CD8-positive, alpha-beta memory T cell (primary cell): ENCODE measurements at regions not wholly inside any gene's neighbourhood (a gene's known extent, or its start where the extent isn't known, plus 50 kb on each side); places are given as distances from the start of the nearest gene placed in this dataset.

Source experiments
- CTCF ChIA-PET: fragments of 350-600 bp; sonication (Branson Sonifier 250); formaldehyde crosslinking; loops from one replicate; lab custom pipeline; 2021; ENCODE audit warnings: antibody characterized with exemption; lab: Charles Lee
- POLR2A ChIA-PET: fragments of 350-600 bp; sonication (Branson Sonifier 250); formaldehyde crosslinking; loops from one replicate; lab custom pipeline; 2021; ENCODE audit warnings: antibody characterized with exemption; lab: Charles Lee
- DNase-seq, 5 donors: peaks; one replicate each; pipeline versions ENCODE4 v3.0.0 to v3.0.0-alpha.2; 2020 to 2022; ENCODE audit warnings: mixed read lengths in 1 of 5
- H3K27ac ChIP-seq: one replicate; pipeline ENCODE4 v1.7.0; 2013; ENCODE audit warnings: low read depth, mild to moderate bottlenecking, low read length, moderate library complexity
- H3K27me3 ChIP-seq: 2 replicates; pipeline ENCODE4 v1.7.0; 2013; ENCODE audit warnings: low read length, mild to moderate bottlenecking; ENCODE audit not compliant: insufficient read depth, poor library complexity, severe bottlenecking
- H3K36me3 ChIP-seq: 2 replicates; pipeline ENCODE4 v1.7.0; 2013; ENCODE audit warnings: mild to moderate bottlenecking, low read length, moderate library complexity; ENCODE audit not compliant: insufficient read depth
- H3K4me1 ChIP-seq: 2 replicates; pipeline ENCODE4 v1.7.0; 2013; ENCODE audit warnings: mild to moderate bottlenecking, low read length, moderate library complexity; ENCODE audit not compliant: insufficient read depth
- H3K4me3 ChIP-seq: 2 replicates; pipeline ENCODE4 v1.7.0; 2013; ENCODE audit warnings: mild to moderate bottlenecking, low read length
- H3K9me3 ChIP-seq: 2 replicates; pipeline ENCODE4 v1.7.0; 2013; ENCODE audit warnings: mild to moderate bottlenecking, low read length
- H3K27ac Mint-ChIP-seq, 8 donors: one replicate each; pipeline ENCODE4 v1.8.0; 2020 to 2021; ENCODE audit warnings: mixed read lengths in 8 of 8, mild to moderate bottlenecking in 6 of 8, inconsistent platforms in 3 of 8, moderate library complexity in 3 of 8
- H3K27me3 Mint-ChIP-seq, 2 donors: one replicate each; pipeline ENCODE4 v1.8.0; 2020 to 2021; ENCODE audit warnings: mixed read lengths in 2 of 2, mild to moderate bottlenecking in 1 of 2, moderate library complexity in 1 of 2
- H3K36me3 Mint-ChIP-seq, 3 donors: one replicate each; pipeline ENCODE4 v1.8.0; 2020 to 2021; ENCODE audit warnings: mixed read lengths in 3 of 3, inconsistent platforms in 1 of 3, mild to moderate bottlenecking in 1 of 3
- H3K4me1 Mint-ChIP-seq, 3 donors: one replicate each; pipeline ENCODE4 v1.8.0; 2020 to 2021; ENCODE audit warnings: mixed read lengths in 3 of 3, inconsistent platforms in 1 of 3, mild to moderate bottlenecking in 1 of 3
- H3K4me3 Mint-ChIP-seq, 7 donors: one replicate each; pipeline ENCODE4 v1.8.0; 2020 to 2021; ENCODE audit warnings: mixed read lengths in 7 of 7, mild to moderate bottlenecking in 6 of 7, moderate library complexity in 4 of 7, inconsistent platforms in 2 of 7
- H3K9me3 Mint-ChIP-seq, 5 donors: one replicate each; pipeline ENCODE4 v1.8.0; 2020 to 2022; ENCODE audit warnings: mixed read lengths in 5 of 5, mild to moderate bottlenecking in 3 of 5, moderate library complexity in 2 of 5, inconsistent platforms in 1 of 5

- Mint-ChIP-seq H3K27ac (no peak overlapping the region), H3K4me1 (no peaks in the 10 kb centered on the region), H3K27me3 (no peaks in the 10 kb centered on the region), H3K36me3 (no peaks in the 10 kb centered on the region), H3K4me3 (no peak overlapping the region), H3K9me3 (peaks cover 0 to 2% (median 0%) of the 10 kb centered on the region in 5 donors)
- ChIA-PET CTCF (no interaction called here), POLR2A (no interaction called here)
- Histone ChIP-seq H3K9me3 (peaks cover 5% of the 10 kb centered on the region), H3K36me3 (no peaks in the 10 kb centered on the region), H3K27me3 (no peaks in the 10 kb centered on the region), H3K4me3 (no peak overlapping the region), H3K27ac (no peak overlapping the region), H3K4me1 (no peaks in the 10 kb centered on the region)
- DNase-seq, result no peak
Measured at GRCh38 chr4:149279331-149279730, 536.3 kb downstream of the IQCM start.

DNA sequence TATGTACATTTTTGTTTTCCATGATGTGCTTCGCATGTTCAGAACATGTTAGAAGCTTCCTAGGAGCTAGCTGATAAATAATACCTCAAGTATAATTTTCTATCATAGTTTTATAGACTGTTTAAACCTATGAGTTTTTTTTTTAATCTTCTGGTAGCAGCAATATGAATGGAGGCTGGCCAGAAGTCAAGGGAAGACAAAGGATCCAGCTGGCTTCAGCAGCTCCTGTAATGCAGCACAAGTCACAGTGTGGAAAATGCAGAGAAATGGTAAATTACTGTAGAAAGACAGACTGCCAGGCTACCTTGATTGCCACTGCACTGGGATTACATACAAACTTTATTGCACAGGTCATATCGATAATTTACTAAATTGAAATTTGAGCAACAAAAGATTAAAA is 537.9 kb downstream of the IQCM start:
- H3K27ac ChIP-seq, result no peak overlapping the region
- H3K4me1 Mint-ChIP-seq, result no peaks in the 10 kb centered on the region
- no peak overlapping the region for H3K27ac Mint-ChIP-seq
- ChIA-PET CTCF (no interaction called here), POLR2A (no interaction called here)
- H3K4me3 Mint-ChIP-seq, result no peak overlapping the region
- no peaks in the 10 kb centered on the region for H3K36me3 ChIP-seq
- no peak for DNase-seq
- H3K36me3 Mint-ChIP-seq, result no peaks in the 10 kb centered on the region
- no peaks in the 10 kb centered on the region for H3K27me3 Mint-ChIP-seq
- no peaks in the 10 kb centered on the region for H3K27me3 ChIP-seq
- peaks cover 0 to 6% (median 0%) of the 10 kb centered on the region in 5 donors for H3K9me3 Mint-ChIP-seq
- peaks cover 5% of the 10 kb centered on the region for H3K9me3 ChIP-seq
- no peak overlapping the region for H3K4me3 ChIP-seq
- H3K4me1 ChIP-seq, result no peaks in the 10 kb centered on the region

GRCh38 chr4:149269835-149270234 is 545.8 kb downstream of the IQCM start:
- no peak for DNase-seq
- Histone ChIP-seq H3K4me3 (no peak overlapping the region), H3K36me3 (no peaks in the 10 kb centered on the region), H3K27me3 (no peaks in the 10 kb centered on the region), H3K27ac (no peak overlapping the region), H3K4me1 (no peaks in the 10 kb centered on the region), H3K9me3 (no peaks in the 10 kb centered on the region)
- H3K36me3 Mint-ChIP-seq, result no peaks in the 10 kb centered on the region
- H3K27ac Mint-ChIP-seq, result no peak overlapping the region
- no peaks in the 10 kb centered on the region for H3K4me1 Mint-ChIP-seq
- H3K27me3 Mint-ChIP-seq, result peaks cover 0 to 4% of the 10 kb centered on the region in 2 donors
- POLR2A ChIA-PET, result no interaction called here
- no peak overlapping the region for H3K4me3 Mint-ChIP-seq
- CTCF ChIA-PET, result no interaction called here
- peaks cover 0 to 8% (median 3%) of the 10 kb centered on the region in 5 donors for H3K9me3 Mint-ChIP-seq

DNA sequence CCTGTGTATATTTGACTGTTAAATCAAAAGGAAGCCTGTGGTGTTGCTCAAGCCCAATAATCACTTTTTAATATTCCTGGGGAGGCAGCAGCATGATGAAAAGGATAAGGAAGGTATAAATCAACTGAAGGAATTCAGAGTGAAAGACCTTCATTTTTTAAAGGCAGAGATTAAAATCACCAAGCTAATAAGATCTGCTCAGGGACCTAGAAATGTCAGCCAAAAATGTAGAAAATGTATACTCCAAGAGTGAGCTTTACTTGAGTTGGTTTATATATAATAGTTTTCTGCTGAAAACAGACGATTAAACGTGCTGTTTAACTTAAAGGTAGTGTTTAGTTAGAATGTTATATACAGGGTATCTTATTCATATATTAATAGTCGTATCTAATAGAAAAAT is 549.3 kb downstream of the IQCM start:
- no peak for DNase-seq
- Mint-ChIP-seq H3K4me3 (no peak overlapping the region), H3K4me1 (no peaks in the 10 kb centered on the region), H3K9me3 (peaks cover 0 to 5% (median 0%) of the 10 kb centered on the region in 5 donors), H3K27me3 (peaks cover 0 to 2% of the 10 kb centered on the region in 2 donors), H3K27ac (no peak overlapping the region), H3K36me3 (no peaks in the 10 kb centered on the region)
- CTCF ChIA-PET, result no interaction called here
- Histone ChIP-seq H3K36me3 (no peaks in the 10 kb centered on the region), H3K27ac (no peak overlapping the region), H3K9me3 (no peaks in the 10 kb centered on the region), H3K4me3 (no peak overlapping the region), H3K4me1 (no peaks in the 10 kb centered on the region), H3K27me3 (no peaks in the 10 kb centered on the region)
- POLR2A ChIA-PET, result no interaction called here

DNA sequence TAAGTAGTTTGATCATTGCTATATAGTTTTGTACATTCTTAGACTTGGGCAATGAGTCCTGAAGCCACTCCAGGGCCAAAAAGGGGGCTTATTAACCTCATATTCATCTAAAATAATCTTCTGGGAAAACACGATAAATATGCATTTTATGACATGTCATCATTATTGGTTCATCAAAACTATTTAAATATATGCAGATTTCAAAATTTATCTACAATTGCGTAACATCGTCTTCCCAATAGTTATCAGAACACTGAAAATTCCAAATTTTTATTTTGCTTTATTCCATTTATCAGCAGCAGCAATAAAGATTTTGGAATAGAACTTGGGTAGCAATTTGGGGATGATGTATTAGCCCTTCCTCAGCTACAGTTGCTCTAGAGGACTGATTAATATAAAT is 550.0 kb downstream of the IQCM start:
- ChIA-PET CTCF (interaction anchor here (0.5 kb wide), 1 partner anchor 1209 kb away, joined by 4 read pairs; no protein-coding TSS in a partner anchor), POLR2A (no interaction called here)
- H3K36me3 Mint-ChIP-seq, result no peaks in the 10 kb centered on the region
- H3K9me3 ChIP-seq, result no peaks in the 10 kb centered on the region
- H3K27ac ChIP-seq, result no peak overlapping the region
- H3K4me1 Mint-ChIP-seq, result no peaks in the 10 kb centered on the region
- H3K9me3 Mint-ChIP-seq, result peaks cover 0 to 5% (median 0%) of the 10 kb centered on the region in 5 donors
- no peak overlapping the region for H3K4me3 ChIP-seq
- H3K27me3 Mint-ChIP-seq, result peaks cover 0 to 2% of the 10 kb centered on the region in 2 donors
- H3K4me3 Mint-ChIP-seq, result no peak overlapping the region
- H3K27ac Mint-ChIP-seq, result no peak overlapping the region
- H3K4me1 ChIP-seq, result no peaks in the 10 kb centered on the region
- no peaks in the 10 kb centered on the region for H3K36me3 ChIP-seq
- DNase-seq, result no peak
- H3K27me3 ChIP-seq, result no peaks in the 10 kb centered on the region

- no peak overlapping the region for H3K27ac ChIP-seq
- no peak overlapping the region for H3K27ac Mint-ChIP-seq
- no peaks in the 10 kb centered on the region for H3K36me3 ChIP-seq
- no peaks in the 10 kb centered on the region for H3K4me1 ChIP-seq
- H3K9me3 Mint-ChIP-seq, result peaks cover 0 to 5% (median 0%) of the 10 kb centered on the region in 5 donors
- no peak overlapping the region for H3K4me3 Mint-ChIP-seq
- no peaks in the 10 kb centered on the region for H3K9me3 ChIP-seq
- H3K4me1 Mint-ChIP-seq, result no peaks in the 10 kb centered on the region
- no peak for DNase-seq
- no peaks in the 10 kb centered on the region for H3K27me3 ChIP-seq
- peaks cover 0 to 2% of the 10 kb centered on the region in 2 donors for H3K27me3 Mint-ChIP-seq
- POLR2A ChIA-PET, result no interaction called here
- no peak overlapping the region for H3K4me3 ChIP-seq
- CTCF ChIA-PET, result no interaction called here
- H3K36me3 Mint-ChIP-seq, result no peaks in the 10 kb centered on the region
Measured at GRCh38 chr4:149264093-149264733, 551.4 kb downstream of the IQCM start.

- Mint-ChIP-seq H3K4me1 (no peaks in the 10 kb centered on the region), H3K27me3 (no peaks in the 10 kb centered on the region), H3K36me3 (no peaks in the 10 kb centered on the region), H3K9me3 (peaks cover 0 to 3% (median 0%) of the 10 kb centered on the region in 5 donors), H3K27ac (no peak overlapping the region), H3K4me3 (no peak overlapping the region)
- no peaks in the 10 kb centered on the region for H3K9me3 ChIP-seq
- H3K36me3 ChIP-seq, result no peaks in the 10 kb centered on the region
- H3K4me1 ChIP-seq, result no peaks in the 10 kb centered on the region
- H3K4me3 ChIP-seq, result no peak overlapping the region
- H3K27me3 ChIP-seq, result no peaks in the 10 kb centered on the region
- no peak for DNase-seq
- ChIA-PET POLR2A (no interaction called here), CTCF (no interaction called here)
- no peak overlapping the region for H3K27ac ChIP-seq
Measured at GRCh38 chr4:149248191-149248764, 567.4 kb downstream of the IQCM start.

DNA sequence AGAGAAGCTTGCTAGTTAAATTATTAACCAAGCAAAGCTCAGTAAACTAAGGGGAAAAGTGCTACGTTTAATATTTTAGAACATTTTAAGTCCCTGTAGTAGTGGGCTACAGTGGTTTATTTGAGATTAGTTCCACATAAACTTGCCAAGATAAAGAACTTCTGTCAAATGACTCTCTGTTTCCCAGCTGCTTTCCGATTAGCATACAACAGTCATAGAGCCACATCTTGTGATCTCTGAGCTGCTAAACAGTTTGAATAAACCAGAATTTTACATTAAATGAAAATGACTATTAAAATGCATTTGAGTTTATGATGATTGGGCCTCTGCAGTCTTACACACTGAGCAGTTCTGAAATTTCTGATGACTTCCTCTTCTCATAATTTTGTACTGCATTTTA is 568.5 kb downstream of the IQCM start:
- ChIA-PET POLR2A (no interaction called here), CTCF (no interaction called here)
- Histone ChIP-seq H3K27ac (no peak overlapping the region), H3K36me3 (no peaks in the 10 kb centered on the region), H3K9me3 (no peaks in the 10 kb centered on the region), H3K4me3 (no peak overlapping the region), H3K4me1 (no peaks in the 10 kb centered on the region), H3K27me3 (no peaks in the 10 kb centered on the region)
- Mint-ChIP-seq H3K36me3 (no peaks in the 10 kb centered on the region), H3K27ac (no peak overlapping the region), H3K4me1 (no peaks in the 10 kb centered on the region), H3K4me3 (no peak overlapping the region), H3K9me3 (peaks cover 0 to 3% (median under 1%) of the 10 kb centered on the region in 5 donors), H3K27me3 (no peaks in the 10 kb centered on the region)
- DNase-seq, result no peak
